ENCODE measurements at regions not wholly inside any gene's neighbourhood (a gene's known extent, or its start where the extent isn't known, plus 50 kb on each side); places are given as distances from the start of the nearest gene placed in this dataset.

- Histone ChIP-seq H3K4me2 (ENCODE audit: insufficient read depth in 1 of 2, low read depth in 2 of 2, low read length in 2 of 2) (no peak overlapping the region), H4K20me1 (replicated peaks in 1 of 2; ENCODE audit: control insufficient read depth in 1 of 2, insufficient read depth in 2 of 2, low read length in 2 of 2) (no peaks in the 10 kb centered on the region), H2BK20ac (ENCODE audit: low read length) (no peak overlapping the region), H2AK5ac (ENCODE audit: low read depth, low read length) (no peak overlapping the region), H4K91ac (replicated peaks; ENCODE audit: insufficient read length, low read length) (no peak overlapping the region), H3K18ac (ENCODE audit: extremely low read depth, low read length) (no peak overlapping the region), H3K9me3 (ENCODE audit: insufficient read depth in 2 of 2, low read depth in 1 of 2, low read length in 1 of 2) (no peaks in the 10 kb centered on the region), H3K27ac (ENCODE audit: low read depth, low read length) (no peak overlapping the region), H3K14ac (ENCODE audit: insufficient read length) (no peak overlapping the region), H2BK120ac (replicated peaks; ENCODE audit: low read depth, low read length) (no peak overlapping the region), H2BK5ac (ENCODE audit: low read depth, low read length) (no peak overlapping the region), H3K27me3 (replicated peaks in 1 of 4; ENCODE audit: control insufficient read depth in 3 of 4, extremely low read depth in 1 of 4, insufficient read depth in 3 of 4, low read length in 3 of 4) (no peaks in the 10 kb centered on the region), H3K23ac (ENCODE audit: insufficient read length) (no peak overlapping the region), H2BK12ac (ENCODE audit: low read depth, low read length) (no peak overlapping the region), H3K4me3 (ENCODE audit: extremely low read depth in 1 of 4, insufficient read depth in 2 of 4, low read depth in 3 of 4, low read length in 4 of 4) (no peak overlapping the region), H3K9ac (replicated peaks in 1 of 4; ENCODE audit: extremely low read depth in 1 of 4, low read depth in 3 of 4, low read length in 3 of 4) (no peak overlapping the region), H2AFZ (ENCODE audit: low read length) (no peak overlapping the region), H2BK15ac (ENCODE audit: low read length) (no peak overlapping the region), H4K5ac (ENCODE audit: insufficient read length, low read depth, low read length) (no peak overlapping the region), H3K56ac (replicated peaks; ENCODE audit: insufficient read length, low read depth, low read length) (no peak overlapping the region), H3K36me3 (ENCODE audit: control insufficient read depth in 2 of 4, insufficient read depth in 4 of 4, low read length in 3 of 4) (no peaks in the 10 kb centered on the region), H3K79me2 (ENCODE audit: control insufficient read depth in 1 of 2, insufficient read depth in 2 of 2, low read length in 2 of 2) (no peaks in the 10 kb centered on the region), H3K4me1 (replicated peaks in 1 of 4; ENCODE audit: control insufficient read depth in 3 of 4, insufficient read depth in 4 of 4, low read length in 3 of 4) (no peaks in the 10 kb centered on the region), H4K8ac (ENCODE audit: extremely low read depth, insufficient read depth, low read length) (no peak overlapping the region), H3K23me2 (ENCODE audit: low read depth, low read length) (no peaks in the 10 kb centered on the region), H3K4ac (replicated peaks; ENCODE audit: insufficient read length, low read depth, low read length) (no peak overlapping the region), H3K79me1 (ENCODE audit: low read depth, low read length) (no peaks in the 10 kb centered on the region)
- TF ChIP-seq SP2 (IDR thresholded peaks at IDR 0.05; ENCODE audit: low read length) (no peak), RBBP5 (IDR thresholded peaks at IDR 0.05; ENCODE audit: borderline replicate concordance, low read depth, low read length) (no peak), E2F6 (IDR thresholded peaks at IDR 0.05) (no peak), CBX5 (IDR thresholded peaks at IDR 0.05; ENCODE audit: low read depth, low read length) (no peak), POLR2AphosphoS5 (IDR thresholded peaks at IDR 0.05; ENCODE audit: low read depth, low read length) (no peak), MAFK (IDR thresholded peaks at IDR 0.05; ENCODE audit: low read depth, low read length) (no peak), TCF12 (IDR thresholded peaks at IDR 0.05; ENCODE audit: low read depth, low read length) (no peak)
- TF ChIP-seq, protein P1, sequence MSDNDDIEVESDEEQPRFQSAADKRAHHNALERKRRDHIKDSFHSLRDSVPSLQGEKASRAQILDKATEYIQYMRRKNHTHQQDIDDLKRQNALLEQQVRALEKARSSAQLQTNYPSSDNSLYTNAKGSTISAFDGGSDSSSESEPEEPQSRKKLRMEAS (IDR thresholded peaks at IDR 0.05) = no peak
- 93% methylated on average over 4 of the region's 4 CpGs; no CpG with 5 or more reads in 1 of the 2 experiments for WGBS, 2 experiments (ENCODE audit: extremely low coverage in 1 of 2, insufficient coverage in 1 of 2, insufficient read length in 1 of 2, insufficient replicate concordance in 2 of 2, low coverage in 1 of 2, low lambda C conversion rate in 2 of 2, missing lambda C conversion rate in 1 of 2)
- ChIA-PET POLR2A (ENCODE audit: partially characterized antibody) (interaction anchor here (0.8 kb wide), 1 partner anchor 52 kb away, joined by 3 read pairs; no protein-coding TSS in a partner anchor), CTCF (ENCODE audit: partially characterized antibody) (interaction anchor here (0.9 to 1.7 kb wide), 3 partner anchors 46 to 226 kb away, joined by 4 to 8 read pairs (median 6); no protein-coding TSS in a partner anchor)
- FAIRE-seq (no peak), DNase-seq (ENCODE audit: low read depth in 1 of 2, low spot score in 2 of 2) (no peak)
These were observed 211.6 kb downstream of the RNF144B start for GRCh38 chr6:18598551-18599264.

All from H1 (cell line).